OCI-M2 (cell line): ENCODE measurements at regions not wholly inside any gene's neighbourhood (a gene's known extent, or its start where the extent isn't known, plus 50 kb on each side); places are given as distances from the start of the nearest gene placed in this dataset.
A peak's percentile ranks its signal among the peaks of the same experiment; 100 is the strongest.
"Not testable (repeated sequence)": the region's sequence is repeated elsewhere in the genome, so short reads cannot be mapped to it uniquely, and the experiment has no call there.

Experiments
- DNase-seq: peaks from one replicate; lab custom pipeline; 2025; ENCODE audit not compliant: unreplicated experiment; lab: John Stamatoyannopoulos, UW

- DNase-seq, result no peak
Measured at GRCh38 chrX:125378205-125378604, 58.5 kb downstream of the TEX13C start.

GRCh38 chrX:125378770-125379169 lies 59.1 kb downstream of the TEX13C start:
- DNase-seq, result no peak

GRCh38 chrX:125382148-125382628 lies 62.5 kb downstream of the TEX13C start:
- DNase-seq, result no peak

GRCh38 chrX:125382889-125383288 lies 63.2 kb downstream of the TEX13C start:
- no peak for DNase-seq

GRCh38 chrX:125384867-125385266 lies 65.2 kb downstream of the TEX13C start:
- DNase-seq, result no peak

GRCh38 chrX:125387945-125388344 lies 68.3 kb downstream of the TEX13C start:
- no peak for DNase-seq

GRCh38 chrX:125394449-125394848 lies 74.8 kb downstream of the TEX13C start:
- DNase-seq, result no peak

GRCh38 chrX:125395626-125396025 lies 76.0 kb downstream of the TEX13C start:
- DNase-seq, result no peak

GRCh38 chrX:125398959-125399440 lies 79.3 kb downstream of the TEX13C start:
- no peak for DNase-seq

- no peak for DNase-seq
Measured at GRCh38 chrX:125402807-125403206, 83.1 kb downstream of the TEX13C start.

- peak; percentile 41 for DNase-seq
Measured at GRCh38 chrX:125404667-125405160, 85.0 kb downstream of the TEX13C start.

- no peak for DNase-seq
Measured at GRCh38 chrX:125405339-125405738, 85.7 kb downstream of the TEX13C start.

- DNase-seq, result no peak
Measured at GRCh38 chrX:125407314-125407713, 87.6 kb downstream of the TEX13C start.

- no peak for DNase-seq
Measured at GRCh38 chrX:125420809-125421208, 101.1 kb downstream of the TEX13C start.

- no peak for DNase-seq
Measured at GRCh38 chrX:125422986-125423385, 103.3 kb downstream of the TEX13C start.

GRCh38 chrX:125424536-125424935 lies 104.9 kb downstream of the TEX13C start:
- DNase-seq, result no peak

GRCh38 chrX:125436855-125437254 lies 117.2 kb downstream of the TEX13C start:
- no peak for DNase-seq

GRCh38 chrX:125439194-125439849 lies 119.7 kb downstream of the TEX13C start:
- DNase-seq, result no peak

GRCh38 chrX:125444659-125445058 lies 125.0 kb downstream of the TEX13C start:
- DNase-seq, result no peak

GRCh38 chrX:125475482-125475881 lies 155.8 kb downstream of the TEX13C start:
- no peak for DNase-seq

GRCh38 chrX:125492439-125492838 lies 172.8 kb downstream of the TEX13C start:
- DNase-seq, result no peak

GRCh38 chrX:125493004-125493403 lies 173.3 kb downstream of the TEX13C start:
- DNase-seq, result not testable (repeated sequence)

GRCh38 chrX:125497667-125498066 lies 178.0 kb downstream of the TEX13C start:
- no peak for DNase-seq
